Thoracic aorta (tissue), 2 donors: ENCODE measurements at regions not wholly inside any gene's neighbourhood (a gene's known extent, or its start where the extent isn't known, plus 50 kb on each side); places are given as distances from the start of the nearest gene placed in this dataset.

ENCODE experiments used
- ATAC-seq: fragments of 150-250 bp; one replicate; pipeline ENCODE4 v1.8.0; 2017; ENCODE audit warnings: low read depth; ENCODE audit not compliant: insufficient number of reproducible peaks, low FRiP score
- DNase-seq: peaks from one replicate; pipeline ENCODE4 v3.0.0-alpha.2; 2020; ENCODE audit warnings: low spot score
- H3K27ac ChIP-seq, 2 donors: fragments of 200-600 bp; sonication (generic); 1 replicate in 1 of 2; 2 replicates in 1 of 2; pipeline ENCODE4 v1.5.1; 2016; ENCODE audit warnings: mild to moderate bottlenecking in 2 of 2, moderate library complexity in 2 of 2
- H3K27me3 ChIP-seq: fragments of 200-600 bp; sonication (generic); replicated peaks from 2 replicates; pipeline ENCODE4 v1.6.0; 2016; ENCODE audit warnings: mild to moderate bottlenecking; ENCODE audit not compliant: insufficient read depth
- H3K36me3 ChIP-seq: fragments of 200-600 bp; sonication (generic); one replicate; pipeline ENCODE4 v1.5.1; 2016
- H3K4me1 ChIP-seq, 2 donors: fragments of 200-600 bp; sonication (generic); 1 replicate in 1 of 2; 2 replicates in 1 of 2; pipeline versions ENCODE4 v1.5.1 to v1.6.0; 2016; ENCODE audit warnings: low read depth in 2 of 2, mild to moderate bottlenecking in 1 of 2; ENCODE audit not compliant: control insufficient read depth in 1 of 2
- H3K4me3 ChIP-seq: fragments of 200-600 bp; sonication (generic); 2 replicates; pipeline ENCODE4 v1.5.1; 2016; ENCODE audit warnings: mild to moderate bottlenecking
- H3K9me3 ChIP-seq: fragments of 200-600 bp; sonication (generic); 2 replicates; pipeline ENCODE4 v1.5.1; 2016
- TF ChIP-seq, protein P1 (sequence below): fragments of 200-600 bp; sonication (generic); IDR thresholded peaks from one replicate; pipeline ENCODE4 v1.5.1; 2019; ENCODE audit warnings: antibody characterized with exemption

DNA sequence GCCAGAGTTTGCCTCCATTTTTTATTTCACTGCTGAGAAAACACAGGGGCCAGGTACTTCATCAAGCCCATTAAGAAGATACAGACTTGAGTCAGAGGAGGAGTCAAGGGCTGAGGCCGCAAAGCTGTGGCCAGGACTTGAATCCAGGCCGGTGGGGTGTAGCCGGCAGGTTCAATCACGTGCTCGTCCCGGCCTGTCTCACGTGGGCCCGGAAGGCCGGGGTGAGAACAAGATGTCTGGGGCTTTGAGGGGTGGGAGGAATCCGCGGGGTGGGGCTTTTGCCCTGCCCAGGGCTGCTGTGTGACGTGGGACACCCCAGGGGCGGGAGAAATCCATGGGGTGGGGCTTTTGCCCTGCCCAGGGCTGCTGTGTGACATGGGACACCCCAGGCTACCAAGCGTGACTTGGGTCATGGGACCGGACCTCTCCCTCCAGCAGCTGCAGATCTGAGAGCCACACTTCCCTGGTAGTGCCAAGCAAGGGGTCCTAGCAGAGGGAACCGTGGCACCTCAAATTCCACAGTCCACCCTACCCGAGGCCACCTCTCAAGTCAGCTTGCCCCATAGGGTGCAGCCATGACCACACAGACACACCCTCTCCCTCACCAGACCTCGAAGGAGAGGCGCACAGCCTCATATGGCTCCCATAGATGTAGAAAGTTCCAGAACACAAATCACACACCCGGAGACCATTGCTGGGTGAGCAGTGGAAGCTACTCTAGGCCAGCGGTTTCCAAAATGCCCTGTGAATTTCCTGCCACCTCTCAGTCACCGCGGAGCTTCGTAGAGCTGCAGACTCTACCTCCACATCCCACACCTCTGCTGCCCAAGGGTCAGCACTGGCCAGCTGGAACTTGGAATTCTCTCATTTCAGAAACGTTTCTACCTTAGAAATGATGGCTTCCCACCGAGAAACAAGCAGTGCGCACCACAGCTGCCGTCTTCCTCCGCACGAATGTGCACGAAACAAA lies 156.1 kb downstream of the DLL1 start:
- DNase-seq, result no peak
- no peaks in the 10 kb centered on the region for H3K27me3 ChIP-seq
- no peaks in the 10 kb centered on the region for H3K9me3 ChIP-seq
- no peaks in the 10 kb centered on the region for H3K36me3 ChIP-seq
- H3K27ac ChIP-seq, result no peak overlapping the region
- no peak for ATAC-seq
- TF ChIP-seq, protein P1, sequence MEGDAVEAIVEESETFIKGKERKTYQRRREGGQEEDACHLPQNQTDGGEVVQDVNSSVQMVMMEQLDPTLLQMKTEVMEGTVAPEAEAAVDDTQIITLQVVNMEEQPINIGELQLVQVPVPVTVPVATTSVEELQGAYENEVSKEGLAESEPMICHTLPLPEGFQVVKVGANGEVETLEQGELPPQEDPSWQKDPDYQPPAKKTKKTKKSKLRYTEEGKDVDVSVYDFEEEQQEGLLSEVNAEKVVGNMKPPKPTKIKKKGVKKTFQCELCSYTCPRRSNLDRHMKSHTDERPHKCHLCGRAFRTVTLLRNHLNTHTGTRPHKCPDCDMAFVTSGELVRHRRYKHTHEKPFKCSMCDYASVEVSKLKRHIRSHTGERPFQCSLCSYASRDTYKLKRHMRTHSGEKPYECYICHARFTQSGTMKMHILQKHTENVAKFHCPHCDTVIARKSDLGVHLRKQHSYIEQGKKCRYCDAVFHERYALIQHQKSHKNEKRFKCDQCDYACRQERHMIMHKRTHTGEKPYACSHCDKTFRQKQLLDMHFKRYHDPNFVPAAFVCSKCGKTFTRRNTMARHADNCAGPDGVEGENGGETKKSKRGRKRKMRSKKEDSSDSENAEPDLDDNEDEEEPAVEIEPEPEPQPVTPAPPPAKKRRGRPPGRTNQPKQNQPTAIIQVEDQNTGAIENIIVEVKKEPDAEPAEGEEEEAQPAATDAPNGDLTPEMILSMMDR, result no peak
- peaks cover 0 to 18% of the 10 kb centered on the region in 2 donors for H3K4me1 ChIP-seq
- no peak overlapping the region for H3K4me3 ChIP-seq

DNA sequence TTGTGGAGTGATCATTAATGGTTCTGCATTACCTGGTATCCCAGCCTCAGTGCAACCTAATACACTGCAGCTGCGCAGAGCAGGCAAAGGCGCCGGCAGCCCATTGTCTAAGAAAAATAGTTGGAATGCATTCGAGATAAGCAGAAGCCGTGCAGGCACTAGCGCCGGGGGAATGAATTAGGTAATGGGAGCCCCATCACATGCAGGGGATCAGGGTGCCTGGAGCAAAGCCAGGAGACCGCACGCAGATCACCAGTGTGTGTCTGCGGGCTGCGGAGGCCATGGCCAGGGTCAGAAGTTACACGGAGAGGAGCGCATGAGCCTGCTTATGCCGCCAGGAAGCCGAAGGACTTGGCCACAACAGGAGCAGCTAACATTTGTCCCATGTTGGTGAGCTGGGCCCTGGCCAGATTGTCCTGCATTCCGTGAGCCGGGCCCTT lies 156.8 kb downstream of the DLL1 start:
- peak overlapping the region; percentile 25 for H3K4me3 ChIP-seq
- ATAC-seq (no peak), DNase-seq (no peak)

DNA sequence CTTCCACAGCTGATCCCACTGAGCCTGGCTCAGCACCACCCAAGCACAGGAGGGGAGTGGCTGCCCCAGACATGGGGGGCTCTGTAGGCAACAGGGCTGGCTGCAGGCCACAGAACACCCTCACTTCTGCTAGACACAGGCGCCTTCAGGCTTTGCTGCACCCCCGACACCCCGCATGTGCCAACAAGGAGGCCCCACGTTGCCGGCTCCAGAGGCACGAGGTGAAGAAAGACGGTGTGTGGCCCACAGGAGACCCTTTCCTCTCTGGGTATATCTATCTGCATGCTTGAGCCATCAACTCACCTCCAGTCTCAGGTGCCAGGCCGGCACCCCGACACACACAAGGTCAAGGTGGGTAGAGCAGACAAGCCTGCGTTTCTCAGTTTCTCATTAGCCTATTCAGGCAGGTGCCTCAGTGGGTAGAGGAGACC lies 158.3 kb downstream of the DLL1 start:
- Histone ChIP-seq H3K27me3 (no peaks in the 10 kb centered on the region), H3K9me3 (no peaks in the 10 kb centered on the region), H3K4me3 (no peak overlapping the region), H3K4me1 (peaks cover 4 to 30% of the 10 kb centered on the region in 2 donors), H3K36me3 (no peaks in the 10 kb centered on the region), H3K27ac (no peak overlapping the region)
- no peak for DNase-seq
- TF ChIP-seq, protein P1, result no peak
- ATAC-seq, result no peak

More for the DNA sequence above, 156.8 kb downstream of the DLL1 start:
- no peaks in the 10 kb centered on the region for H3K9me3 ChIP-seq
- peaks cover 4 to 25% of the 10 kb centered on the region in 2 donors for H3K4me1 ChIP-seq
- H3K27me3 ChIP-seq, result no peaks in the 10 kb centered on the region
- TF ChIP-seq, protein P1, result no peak
- no peaks in the 10 kb centered on the region for H3K36me3 ChIP-seq
- H3K27ac ChIP-seq, result no peak overlapping the region

DNA sequence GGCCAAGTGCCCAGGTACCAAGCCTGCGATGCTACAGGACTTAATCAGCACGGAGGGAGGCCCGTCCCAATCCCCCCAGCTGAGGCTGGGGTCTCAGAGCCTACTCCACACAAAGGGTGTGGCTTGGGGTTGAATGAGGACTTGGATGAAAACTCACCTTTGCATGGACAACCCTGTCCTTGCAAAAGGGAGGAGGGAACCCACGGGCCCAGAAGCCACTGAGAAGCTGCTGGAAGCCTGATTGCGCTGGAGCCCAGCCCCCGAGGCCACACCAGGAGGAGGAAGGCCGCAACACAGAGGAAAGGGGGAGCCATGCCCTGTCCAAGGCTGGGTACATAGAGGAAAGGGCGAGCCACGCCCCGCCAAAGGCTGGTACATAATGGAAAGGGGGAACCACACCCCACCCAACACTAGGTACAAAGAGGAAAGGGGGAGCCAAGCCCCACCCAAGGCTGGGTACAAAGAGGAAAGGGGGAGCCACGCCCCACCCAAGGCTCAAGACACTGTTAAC lies 158.8 kb downstream of the DLL1 start:
- H3K36me3 ChIP-seq, result no peaks in the 10 kb centered on the region
- TF ChIP-seq, protein P1, result no peak
- H3K27me3 ChIP-seq, result no peaks in the 10 kb centered on the region
- H3K4me1 ChIP-seq, result peaks cover 4 to 30% of the 10 kb centered on the region in 2 donors
- no peak overlapping the region for H3K27ac ChIP-seq
- no peak overlapping the region for H3K4me3 ChIP-seq
- H3K9me3 ChIP-seq, result no peaks in the 10 kb centered on the region
- DNase-seq, result no peak
- no peak for ATAC-seq

DNA sequence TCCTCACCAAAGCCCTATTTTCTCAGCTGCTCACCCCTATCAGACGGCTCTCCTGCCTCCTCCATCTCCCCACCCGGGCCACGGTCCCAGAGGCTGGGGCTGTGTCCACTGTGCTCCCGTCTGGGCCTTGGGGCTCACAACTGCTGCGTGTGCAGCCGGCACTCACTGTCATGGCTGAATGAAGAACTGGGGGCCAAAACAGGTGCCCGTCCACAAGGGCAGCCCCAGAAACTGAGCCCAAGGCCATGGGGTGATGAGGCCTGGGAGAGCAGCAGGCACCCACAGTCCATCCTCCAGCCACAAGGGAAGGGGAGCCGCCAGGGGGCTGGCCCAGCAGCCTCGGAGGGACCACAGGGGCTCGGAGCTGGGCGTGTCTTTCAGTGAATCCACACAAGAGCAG lies 159.5 kb downstream of the DLL1 start:
- TF ChIP-seq, protein P1, result no peak
- H3K9me3 ChIP-seq, result no peaks in the 10 kb centered on the region
- H3K36me3 ChIP-seq, result no peaks in the 10 kb centered on the region
- no peak overlapping the region for H3K4me3 ChIP-seq
- ATAC-seq (no peak), DNase-seq (no peak)
- H3K27me3 ChIP-seq, result no peaks in the 10 kb centered on the region
- H3K27ac ChIP-seq, result no peak overlapping the region
- H3K4me1 ChIP-seq, result peaks cover 4 to 30% of the 10 kb centered on the region in 2 donors
